ENCODE measurements at regions not wholly inside any gene's neighbourhood (a gene's known extent, or its start where the extent isn't known, plus 50 kb on each side); places are given as distances from the start of the nearest gene placed in this dataset.

GRCh38 chr12:126706300-126706699 lies 1560.7 kb upstream of the TMEM132C start:
- H3K36me3 Mint-ChIP-seq (ENCODE audit: unreplicated experiment), result no peaks in the 10 kb centered on the region
- H3K4me3 Mint-ChIP-seq (ENCODE audit: unreplicated experiment), result no peak overlapping the region
- H3K4me1 Mint-ChIP-seq (ENCODE audit: unreplicated experiment), result no peaks in the 10 kb centered on the region
- H3K27ac Mint-ChIP-seq (ENCODE audit: unreplicated experiment), result no peak overlapping the region
- peaks cover 40% of the 10 kb centered on the region for H3K9me3 Mint-ChIP-seq (ENCODE audit: unreplicated experiment)
- H3K27me3 Mint-ChIP-seq (ENCODE audit: unreplicated experiment), result no peaks in the 10 kb centered on the region
- DNase-seq (ENCODE audit: extremely low spot score, unreplicated experiment), result no peak
- no peak for TF ChIP-seq CTCF (IDR thresholded peaks at IDR 0.05)

GRCh38 chr12:126708492-126708896 lies 1558.5 kb upstream of the TMEM132C start:
- no peak for DNase-seq (ENCODE audit: extremely low spot score, unreplicated experiment)
- Mint-ChIP-seq H3K36me3 (ENCODE audit: unreplicated experiment) (no peaks in the 10 kb centered on the region), H3K9me3 (ENCODE audit: unreplicated experiment) (peaks cover 39% of the 10 kb centered on the region), H3K4me3 (ENCODE audit: unreplicated experiment) (no peak overlapping the region), H3K4me1 (ENCODE audit: unreplicated experiment) (no peaks in the 10 kb centered on the region), H3K27me3 (ENCODE audit: unreplicated experiment) (no peaks in the 10 kb centered on the region), H3K27ac (ENCODE audit: unreplicated experiment) (no peak overlapping the region)
- no peak for TF ChIP-seq CTCF (IDR thresholded peaks at IDR 0.05)

GRCh38 chr12:126718365-126718764 lies 1548.6 kb upstream of the TMEM132C start:
- Mint-ChIP-seq H3K9me3 (ENCODE audit: unreplicated experiment) (peaks cover 43% of the 10 kb centered on the region), H3K4me1 (ENCODE audit: unreplicated experiment) (no peaks in the 10 kb centered on the region), H3K27ac (ENCODE audit: unreplicated experiment) (no peak overlapping the region), H3K4me3 (ENCODE audit: unreplicated experiment) (no peak overlapping the region), H3K27me3 (ENCODE audit: unreplicated experiment) (no peaks in the 10 kb centered on the region), H3K36me3 (ENCODE audit: unreplicated experiment) (no peaks in the 10 kb centered on the region)
- no peak for DNase-seq (ENCODE audit: extremely low spot score, unreplicated experiment)
- TF ChIP-seq CTCF (IDR thresholded peaks at IDR 0.05), result no peak

GRCh38 chr12:126719912-126720705 lies 1546.9 kb upstream of the TMEM132C start:
- DNase-seq (ENCODE audit: extremely low spot score, unreplicated experiment), result no peak
- no peaks in the 10 kb centered on the region for H3K36me3 Mint-ChIP-seq (ENCODE audit: unreplicated experiment)

More at GRCh38 chr12:126719912-126720705, 1546.9 kb upstream of the TMEM132C start:
- H3K9me3 Mint-ChIP-seq (ENCODE audit: unreplicated experiment), result peaks cover 55% of the 10 kb centered on the region
- H3K27me3 Mint-ChIP-seq (ENCODE audit: unreplicated experiment), result no peaks in the 10 kb centered on the region
- no peak overlapping the region for H3K4me3 Mint-ChIP-seq (ENCODE audit: unreplicated experiment)
- H3K27ac Mint-ChIP-seq (ENCODE audit: unreplicated experiment), result no peak overlapping the region
- H3K4me1 Mint-ChIP-seq (ENCODE audit: unreplicated experiment), result no peaks in the 10 kb centered on the region
- TF ChIP-seq CTCF (IDR thresholded peaks at IDR 0.05), result no peak

Data from osteocyte (in vitro differentiated cells).